Omental fat pad (tissue), 3 donors: ENCODE measurements at regions not wholly inside any gene's neighbourhood (a gene's known extent, or its start where the extent isn't known, plus 50 kb on each side); places are given as distances from the start of the nearest gene placed in this dataset.
A peak's percentile ranks its signal among the peaks of the same experiment; 100 is the strongest.

Experiments
- ATAC-seq: fragments of 150-250 bp; one replicate; pipeline ENCODE4 v1.9.1; 2016; ENCODE audit warnings: mild to moderate bottlenecking, moderate library complexity; ENCODE audit not compliant: low FRiP score
- DNase-seq: peaks from one replicate; pipeline ENCODE4 v3.0.0-alpha.2; 2019; ENCODE audit warnings: low spot score
- CTCF ChIP-seq, 3 donors: fragments of 450-650 bp; IDR thresholded peaks; one replicate each; pipeline ENCODE4 v1.5.1; 2016 to 2017; ENCODE audit warnings: antibody characterized with exemption in 3 of 3, mild to moderate bottlenecking in 3 of 3, moderate library complexity in 2 of 3

GRCh38 chr10:64598600-64598999 is 1077.4 kb downstream of the REEP3 start:
- ATAC-seq (no peak), DNase-seq (no peak)
- TF ChIP-seq CTCF (IDR thresholded peaks at IDR 0.05): no peak

- no peak for ATAC-seq
- no peak for DNase-seq
- no peak for TF ChIP-seq CTCF (IDR thresholded peaks at IDR 0.05)
Measured at GRCh38 chr10:64601298-64601697, 1080.1 kb downstream of the REEP3 start.

GRCh38 chr10:64617085-64617484 is 1095.9 kb downstream of the REEP3 start:
- TF ChIP-seq CTCF (IDR thresholded peaks at IDR 0.05): no peak
- ATAC-seq (peak; percentile 51), DNase-seq (no peak)

- no peak for ATAC-seq
- no peak for TF ChIP-seq CTCF (IDR thresholded peaks at IDR 0.05)
- DNase-seq: no peak
Measured at GRCh38 chr10:64619102-64619501, 1097.9 kb downstream of the REEP3 start.

- ATAC-seq: no peak
- TF ChIP-seq CTCF (IDR thresholded peaks at IDR 0.05): no peak
- no peak for DNase-seq
Measured at GRCh38 chr10:64626924-64627323, 1105.7 kb downstream of the REEP3 start.

GRCh38 chr10:64630534-64630933 is 1109.3 kb downstream of the REEP3 start:
- DNase-seq (no peak), ATAC-seq (no peak)
- no peak for TF ChIP-seq CTCF (IDR thresholded peaks at IDR 0.05)

GRCh38 chr10:64635906-64636305 is 1114.7 kb downstream of the REEP3 start:
- DNase-seq (no peak), ATAC-seq (no peak)
- no peak for TF ChIP-seq CTCF (IDR thresholded peaks at IDR 0.05)
